IMR-90 (cell line): ENCODE measurements at regions not wholly inside any gene's neighbourhood (a gene's known extent, or its start where the extent isn't known, plus 50 kb on each side); places are given as distances from the start of the nearest gene placed in this dataset.

Experiments
- ATAC-seq: fragments of 200-7000 bp; cut with Tn5 transposase; 2 replicates; pipeline ENCODE4 v1.9.1; 2020; ENCODE audit warnings: low read depth, mild to moderate bottlenecking, moderate library complexity
- BruUV-seq: library from RNA; stranded (reverse); fragments of 400-500 nt; replicated peaks from 2 replicates; lab custom pipeline; 2021; lab: Mats Ljungman, UMichigan
- CTCF ChIA-PET: fragments of 300-600 bp; formaldehyde crosslinking; extraction: SDS; loops from one replicate; lab custom pipeline; 2021; ENCODE audit warnings: antibody characterized with exemption; lab: Yijun Ruan, JAX
- POLR2A ChIA-PET: fragments of 300-600 bp; sonication (Branson Sonifier 250); formaldehyde crosslinking; loops from one replicate; lab custom pipeline; 2022; ENCODE audit warnings: antibody characterized with exemption; ENCODE audit not compliant: unreplicated experiment; lab: Charles Lee
- DNase-seq: peaks from one replicate; pipeline ENCODE4 v3.0.0; 2013
- H2AFZ ChIP-seq: replicated peaks from 2 replicates; pipeline ENCODE3; 2013; ENCODE audit warnings: low read length, mild to moderate bottlenecking; ENCODE audit not compliant: poor library complexity
- H2AK5ac ChIP-seq: 2 replicates; pipeline ENCODE4 v1.6.1; 2013; ENCODE audit warnings: low read depth, low read length, inconsistent platforms
- H2AK9ac ChIP-seq: replicated peaks from 2 replicates; pipeline ENCODE3; 2013; ENCODE audit warnings: mild to moderate bottlenecking, low read depth, low read length, moderate library complexity; ENCODE audit not compliant: poor library complexity
- H2BK120ac ChIP-seq: 2 replicates; pipeline ENCODE4 v1.6.1; 2013; ENCODE audit warnings: low read depth, low read length, inconsistent platforms
- H2BK15ac ChIP-seq: 3 replicates; pipeline ENCODE4 v1.6.1; 2013; ENCODE audit warnings: low read depth, low read length, inconsistent platforms
- H2BK20ac ChIP-seq: 2 replicates; pipeline ENCODE4 v1.6.1; 2013; ENCODE audit warnings: low read depth, mild to moderate bottlenecking, inconsistent platforms, low read length, moderate library complexity
- H2BK5ac ChIP-seq: 2 replicates; pipeline ENCODE4 v1.6.1; 2013; ENCODE audit warnings: mild to moderate bottlenecking, low read depth, low read length, inconsistent platforms; ENCODE audit not compliant: poor library complexity, severe bottlenecking
- H3K14ac ChIP-seq: replicated peaks from 2 replicates; pipeline ENCODE4 v1.6.1; 2013; ENCODE audit warnings: low read depth, low read length, inconsistent platforms
- H3K18ac ChIP-seq: 2 replicates; pipeline ENCODE4 v1.6.1; 2013; ENCODE audit warnings: low read depth, low read length, control low read depth
- H3K23ac ChIP-seq: 2 replicates; pipeline ENCODE4 v1.6.1; 2013; ENCODE audit warnings: low read depth, low read length, inconsistent platforms
- H3K27ac ChIP-seq: 2 replicates; pipeline ENCODE4 v1.5.1; 2013; ENCODE audit warnings: mild to moderate bottlenecking, control low read depth, low read length; ENCODE audit not compliant: insufficient read depth
- H3K27me3 ChIP-seq: 2 replicates; pipeline ENCODE4 v1.6.1; 2013; ENCODE audit warnings: low read length; ENCODE audit not compliant: control insufficient read depth, insufficient read depth
- H3K36me3 ChIP-seq: 2 replicates; pipeline ENCODE4 v1.6.1; 2013; ENCODE audit warnings: low read length, mixed read lengths; ENCODE audit not compliant: control insufficient read depth, insufficient read depth
- H3K4ac ChIP-seq: 2 replicates; pipeline ENCODE4 v1.6.1; 2013; ENCODE audit warnings: low read depth, low read length, inconsistent platforms
- H3K4me1 ChIP-seq: 2 replicates; pipeline ENCODE4 v1.6.1; 2013; ENCODE audit warnings: low read length, mixed read lengths; ENCODE audit not compliant: control insufficient read depth, insufficient read depth
- H3K4me2 ChIP-seq: 2 replicates; pipeline ENCODE4 v1.6.1; 2013; ENCODE audit warnings: low read depth, mild to moderate bottlenecking, control low read depth, low read length, moderate library complexity
- H3K4me3 ChIP-seq: 2 replicates; pipeline ENCODE4 v1.5.1; 2013; ENCODE audit warnings: low read depth, mild to moderate bottlenecking, control low read depth, low read length, moderate library complexity; ENCODE audit not compliant: insufficient read depth
- H3K56ac ChIP-seq: 2 replicates; pipeline ENCODE4 v1.6.1; 2013; ENCODE audit warnings: low read length, inconsistent platforms; ENCODE audit not compliant: insufficient read depth; ENCODE audit errors: extremely low read depth
- H3K79me1 ChIP-seq, 2 experiments: 2 replicates each; pipeline ENCODE4 v1.6.1; 2013; ENCODE audit warnings: low read length in 2 of 2, inconsistent platforms in 1 of 2, low read depth in 1 of 2
- H3K9ac ChIP-seq: 2 replicates; pipeline ENCODE4 v1.6.1; 2013; ENCODE audit warnings: low read depth, low read length, control low read depth
- H3K9me1 ChIP-seq: 2 replicates; pipeline ENCODE4 v1.6.1; 2013; ENCODE audit warnings: low read length, inconsistent platforms; ENCODE audit not compliant: insufficient read depth
- H3K9me3 ChIP-seq: 2 replicates; pipeline ENCODE4 v1.6.1; 2013; ENCODE audit warnings: low read length; ENCODE audit not compliant: control insufficient read depth, insufficient read depth
- H4K20me1 ChIP-seq: 2 replicates; pipeline ENCODE4 v1.6.1; 2013; ENCODE audit warnings: low read length, inconsistent platforms; ENCODE audit not compliant: insufficient read depth
- H4K5ac ChIP-seq: 2 replicates; pipeline ENCODE4 v1.6.1; 2013; ENCODE audit warnings: mild to moderate bottlenecking, low read depth, low read length, control low read depth
- H4K8ac ChIP-seq, 2 experiments: 2 replicates each; pipeline ENCODE4 v1.6.1; 2013; ENCODE audit warnings: low read depth in 2 of 2, low read length in 2 of 2, control low read depth in 1 of 2, inconsistent platforms in 1 of 2
- H4K91ac ChIP-seq: 2 replicates; pipeline ENCODE4 v1.6.1; 2013; ENCODE audit warnings: low read depth, low read length, inconsistent platforms; ENCODE audit not compliant: insufficient read depth
- BHLHE40 ChIP-seq: fragments of 150-350 bp; IDR thresholded peaks from 2 replicates; pipeline ENCODE4 v1.6.1; 2016; ENCODE audit warnings: mild to moderate bottlenecking, low read depth, low read length
- CHD1 ChIP-seq: IDR thresholded peaks from 2 replicates; pipeline ENCODE4 v1.6.1; 2012; ENCODE audit warnings: low read depth, low read length, improper control_type of control experiment
- CTCF ChIP-seq: conservative IDR thresholded peaks from 2 replicates; pipeline ENCODE4 v1.5.1; 2012; ENCODE audit warnings: mild to moderate bottlenecking, low read depth, low read length, improper control_type of control experiment
- FOS ChIP-seq: fragments of 150-350 bp; IDR thresholded peaks from 2 replicates; pipeline ENCODE4 v1.6.1; 2016; ENCODE audit warnings: low read depth, low read length
- MAZ ChIP-seq: IDR thresholded peaks from 2 replicates; pipeline ENCODE4 v1.6.1; 2012; ENCODE audit warnings: low read depth, mild to moderate bottlenecking, low read length, improper control_type of control experiment, moderate library complexity, borderline replicate concordance
- MXI1 ChIP-seq: IDR thresholded peaks from 2 replicates; pipeline ENCODE4 v1.6.1; 2012; ENCODE audit warnings: low read depth, mild to moderate bottlenecking, low read length, moderate library complexity, borderline replicate concordance
- NFE2L2 ChIP-seq: fragments of 150-350 bp; IDR thresholded peaks from 2 replicates; pipeline ENCODE4 v1.6.1; 2016; ENCODE audit warnings: low read depth, mild to moderate bottlenecking, low read length
- POLR2A ChIP-seq: IDR thresholded peaks from 2 replicates; pipeline ENCODE4 v1.6.1; 2012; ENCODE audit warnings: mild to moderate bottlenecking, low read depth, low read length
- RAD21 ChIP-seq: IDR thresholded peaks from 2 replicates; pipeline ENCODE4 v1.6.1; 2012; ENCODE audit warnings: low read length, improper control_type of control experiment
- SMC3 ChIP-seq: fragments of 150-350 bp; IDR thresholded peaks from 2 replicates; pipeline ENCODE4 v1.6.1; 2016; ENCODE audit warnings: low read depth, mild to moderate bottlenecking, antibody characterized with exemption, low read length, moderate library complexity
- WGBS, 2 experiments: methylation state at CpG; one replicate each; pipeline versions ENCODE4 v1.1.5 to v1.1.7; 2013; ENCODE audit warnings: missing lambda C conversion rate in 2 of 2; ENCODE audit not compliant: insufficient read length in 1 of 2; ENCODE audit errors: extremely low coverage in 2 of 2; 5-methylcytosine and 5-hydroxymethylcytosine counted together
- dilution Hi-C: fragments of 300-500 bp; cut with HindIII; formaldehyde crosslinking; loops from one replicate; pipeline ENCODE4 v1.14.3; 2018; ENCODE audit warnings: low sequenced_read_pairs; ENCODE audit not compliant: unreplicated experiment
- in situ Hi-C: fragments of 300-500 bp; cut with MboI; formaldehyde crosslinking; loops from 3 replicates; pipeline ENCODE4 v1.14.3; 2019; ENCODE audit warnings: low sequenced_read_pairs, inconsistent platforms, mixed read lengths
- intact Hi-C: fragments of 100-400 bp; cut with micrococcal nuclease; formaldehyde crosslinking; loops from 2 replicates; pipeline ENCODE4 v1.10.0; 2022

- H4K8ac ChIP-seq = no peak overlapping the region
- no peak overlapping the region for H2BK5ac ChIP-seq
- H2BK15ac ChIP-seq = no peak overlapping the region
- TF ChIP-seq SMC3 (no peak), FOS (no peak), POLR2A (no peak), MXI1 (no peak), NFE2L2 (no peak), CHD1 (no peak), BHLHE40 (no peak), MAZ (no peak), CTCF (no peak), RAD21 (no peak)
- WGBS, 2 experiments = no CpG with 5 or more reads among the region's 4 CpGs
- H3K9me3 ChIP-seq = no peaks in the 10 kb centered on the region
- H3K4me2 ChIP-seq = no peak overlapping the region
- H2BK120ac ChIP-seq = no peak overlapping the region
- no peak overlapping the region for H3K4me3 ChIP-seq
- H3K18ac ChIP-seq = no peak overlapping the region
- no peak overlapping the region for H3K4ac ChIP-seq
- H4K20me1 ChIP-seq = no peaks in the 10 kb centered on the region
- in situ Hi-C loops (no loop called here), intact Hi-C loops (no loop called here), dilution Hi-C loops (no loop called here)
- no peaks in the 10 kb centered on the region for H3K36me3 ChIP-seq
- no peaks in the 10 kb centered on the region for H3K9me1 ChIP-seq
- H3K9ac ChIP-seq = no peak overlapping the region
- H3K27me3 ChIP-seq = no peaks in the 10 kb centered on the region; the same call in 1 of the 2 replicates
- ATAC-seq = no peak
- H2AK9ac ChIP-seq = no peak overlapping the region
- no peak for DNase-seq
- no peak overlapping the region for H2AFZ ChIP-seq
- no peak overlapping the region for H3K14ac ChIP-seq
- H2AK5ac ChIP-seq = no peak overlapping the region
- H3K56ac ChIP-seq = no peak overlapping the region
- no peak overlapping the region for H2BK20ac ChIP-seq
- POLR2A ChIA-PET = no interaction called here
- H3K23ac ChIP-seq = no peak overlapping the region
- no peaks in the 10 kb centered on the region for H3K4me1 ChIP-seq
- CTCF ChIA-PET = no interaction called here
- no peaks in the 10 kb centered on the region for H3K79me1 ChIP-seq
- H3K27ac ChIP-seq = no peak overlapping the region
- no TSS peak for BruUV-seq
- no peak overlapping the region for H4K5ac ChIP-seq
- H4K91ac ChIP-seq = no peak overlapping the region
These were observed 548.5 kb downstream of the MTRR start for GRCh38 chr5:8417316-8418048.
